GM23248 (cell line): ENCODE measurements at regions not wholly inside any gene's neighbourhood (a gene's known extent, or its start where the extent isn't known, plus 50 kb on each side); places are given as distances from the start of the nearest gene placed in this dataset.

Source experiments
- EZH2 ChIP-seq: fragments of 200-600 bp; sonication (generic); IDR thresholded peaks from 2 replicates; pipeline ENCODE4 v1.6.1; 2018; ENCODE audit warnings: antibody characterized with exemption, mild to moderate bottlenecking; ENCODE audit not compliant: insufficient read depth, poor library complexity, severe bottlenecking
- EZH2phosphoT487 ChIP-seq: fragments of 200-600 bp; sonication (generic); IDR thresholded peaks from 2 replicates; pipeline ENCODE4 v1.6.1; 2018; ENCODE audit warnings: antibody characterized with exemption, moderate library complexity, mild to moderate bottlenecking, low read depth; ENCODE audit not compliant: insufficient read depth

- no peak for TF ChIP-seq EZH2
- no peak for TF ChIP-seq EZH2phosphoT487
Observed at GRCh38 chr3:164380156-164380555, 698.1 kb downstream of the SI start.
